Bronchial epithelial cell (primary cell): ENCODE measurements at regions not wholly inside any gene's neighbourhood (a gene's known extent, or its start where the extent isn't known, plus 50 kb on each side); places are given as distances from the start of the nearest gene placed in this dataset.
A peak's percentile ranks its signal among the peaks of the same experiment; 100 is the strongest.

ENCODE experiments used
- DNase-seq: peaks from one replicate; pipeline ENCODE4 v3.0.0-alpha.2; 2010; ENCODE audit warnings: low read depth
- FAIRE-seq: peaks from 2 replicates; lab custom pipeline; 2011; peaks lifted over from hg19 to GRCh38; lab: Jason Lieb, UNC
- H3K27me3 ChIP-seq: 2 replicates; pipeline ENCODE4 v1.5.1; 2011; ENCODE audit warnings: low read length; ENCODE audit not compliant: control insufficient read depth, insufficient read depth
- H3K36me3 ChIP-seq: 2 replicates; pipeline ENCODE4 v1.5.1; 2011; ENCODE audit warnings: low read length; ENCODE audit not compliant: control insufficient read depth, insufficient read depth
- H3K4me3 ChIP-seq: 2 replicates; pipeline ENCODE4 v1.5.1; 2011; ENCODE audit warnings: mild to moderate bottlenecking, low read depth, low read length, control low read depth
- CTCF ChIP-seq: IDR thresholded peaks from 2 replicates; pipeline ENCODE4 v1.5.1; 2011; ENCODE audit warnings: mild to moderate bottlenecking, moderate library complexity, low read length, control low read depth, inconsistent platforms; ENCODE audit not compliant: insufficient read depth, severe bottlenecking

DNA sequence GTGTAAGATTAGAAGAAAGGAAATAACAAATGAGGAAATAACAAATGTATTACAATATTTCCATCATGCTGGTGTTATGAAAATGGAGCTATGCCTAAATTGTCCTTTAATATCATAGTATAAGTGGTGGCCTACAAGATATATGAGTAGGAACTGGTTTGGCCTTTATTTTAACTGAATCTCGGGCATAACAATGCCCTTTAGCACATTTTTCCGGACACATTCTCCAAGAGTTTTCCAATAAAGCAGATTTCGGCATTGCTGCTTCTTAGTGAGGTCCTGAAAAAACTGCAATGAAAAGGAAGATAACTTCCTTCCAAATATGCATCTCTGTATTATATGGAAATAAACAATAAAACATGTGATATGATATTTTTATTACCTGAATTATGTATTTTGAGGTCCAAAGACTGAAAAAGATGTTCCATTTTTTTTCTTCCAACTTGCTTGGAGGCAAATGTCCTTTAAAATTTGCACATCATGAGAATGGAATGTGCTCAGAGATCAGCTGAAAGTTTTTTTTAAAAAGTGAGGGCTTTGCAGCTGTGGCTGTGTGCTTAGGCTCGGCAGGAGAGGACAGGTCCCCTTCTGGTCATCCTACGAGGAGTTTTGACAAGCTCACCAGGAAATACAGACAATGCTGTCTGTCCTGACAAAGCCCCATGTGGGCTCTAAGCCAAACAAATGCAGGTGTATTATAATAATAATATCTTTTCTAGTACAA is 132.3 kb upstream of the RND3 start:
- DNase-seq (peak; percentile 77), FAIRE-seq (no peak)
- no peaks in the 10 kb centered on the region for H3K36me3 ChIP-seq
- no peaks in the 10 kb centered on the region for H3K27me3 ChIP-seq
- H3K4me3 ChIP-seq, result no peak overlapping the region
- TF ChIP-seq CTCF, result no peak

GRCh38 chr2:150618245-150618895 is 130.9 kb upstream of the RND3 start:
- Histone ChIP-seq H3K27me3 (no peaks in the 10 kb centered on the region), H3K4me3 (no peak overlapping the region), H3K36me3 (no peaks in the 10 kb centered on the region)
- FAIRE-seq, result no peak
- peak; percentile 80 for DNase-seq
- no peak for TF ChIP-seq CTCF

- peak; percentile 31 for DNase-seq
- Histone ChIP-seq H3K4me3 (no peak overlapping the region), H3K36me3 (no peaks in the 10 kb centered on the region), H3K27me3 (no peaks in the 10 kb centered on the region)
- TF ChIP-seq CTCF, result no peak
- no peak for FAIRE-seq
Measured at GRCh38 chr2:150617351-150617978, 130.0 kb upstream of the RND3 start.

GRCh38 chr2:150612957-150613710 is 125.7 kb upstream of the RND3 start:
- no peaks in the 10 kb centered on the region for H3K36me3 ChIP-seq
- no peak for DNase-seq
- no peaks in the 10 kb centered on the region for H3K27me3 ChIP-seq
- no peak for TF ChIP-seq CTCF
- no peak overlapping the region for H3K4me3 ChIP-seq
- FAIRE-seq, result no peak

DNA sequence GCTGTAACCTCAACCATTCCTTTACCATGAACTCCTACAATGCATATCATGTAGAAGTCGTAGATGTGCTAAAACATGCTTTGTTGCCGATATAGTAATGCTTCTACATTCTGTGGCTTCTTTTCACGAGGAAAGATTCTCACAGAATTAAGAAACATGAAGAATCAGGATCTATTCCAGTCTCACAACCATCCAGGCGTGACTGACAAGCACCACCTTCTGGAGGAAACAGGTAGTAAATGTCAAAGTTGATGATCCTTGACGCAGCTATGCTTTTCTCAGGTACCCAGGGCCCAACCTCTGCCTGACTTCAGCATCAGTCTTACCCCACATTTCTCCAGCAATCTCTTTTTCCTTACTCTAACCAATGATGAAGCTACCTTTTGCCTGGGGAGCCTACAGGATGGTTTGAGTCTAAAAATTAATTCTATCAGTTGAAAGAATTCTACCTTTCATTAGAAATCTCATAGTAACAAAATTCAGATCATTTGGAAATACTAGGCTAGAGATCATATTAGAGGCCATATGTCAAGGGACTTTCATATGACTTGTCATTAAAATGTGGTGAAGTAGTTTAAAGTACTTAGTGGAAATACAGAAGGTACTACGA is 123.3 kb upstream of the RND3 start:
- Histone ChIP-seq H3K36me3 (no peaks in the 10 kb centered on the region), H3K27me3 (no peaks in the 10 kb centered on the region), H3K4me3 (no peak overlapping the region)
- DNase-seq (peak; percentile 74), FAIRE-seq (no peak)
- TF ChIP-seq CTCF, result peak; percentile 68
